GM12874 (cell line): ENCODE measurements at regions not wholly inside any gene's neighbourhood (a gene's known extent, or its start where the extent isn't known, plus 50 kb on each side); places are given as distances from the start of the nearest gene placed in this dataset.

Source experiments
- CTCF ChIP-seq: IDR thresholded peaks from 2 replicates; pipeline ENCODE4 v1.5.1; 2011; ENCODE audit warnings: low read depth, mild to moderate bottlenecking, control low read depth, low read length, moderate library complexity; ENCODE audit not compliant: insufficient read depth

- TF ChIP-seq CTCF: no peak
Measured at GRCh38 chr13:70714993-70715392, 606.7 kb upstream of the KLHL1 start.

- no peak for TF ChIP-seq CTCF
Measured at GRCh38 chr13:70708775-70709174, 600.5 kb upstream of the KLHL1 start.

DNA sequence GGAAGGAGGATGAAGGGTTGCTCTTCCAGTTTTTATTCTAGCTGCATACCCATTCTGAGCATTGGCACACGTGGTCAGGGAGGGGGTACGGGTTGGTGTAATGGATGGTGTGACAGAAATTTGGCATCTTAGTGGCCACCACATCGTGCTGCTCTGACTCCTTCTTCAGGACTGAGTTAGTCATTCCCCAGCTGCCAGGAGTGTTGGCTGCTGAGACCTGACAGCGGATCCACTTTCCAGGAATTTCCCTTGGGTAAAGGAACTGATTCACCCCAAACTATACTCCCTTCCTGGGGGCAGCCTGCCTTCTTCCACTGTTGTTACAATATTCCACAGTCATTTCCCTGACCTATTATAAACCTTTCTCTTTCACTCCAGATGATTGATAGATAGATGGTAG is 595.5 kb upstream of the KLHL1 start:
- no peak for TF ChIP-seq CTCF

DNA sequence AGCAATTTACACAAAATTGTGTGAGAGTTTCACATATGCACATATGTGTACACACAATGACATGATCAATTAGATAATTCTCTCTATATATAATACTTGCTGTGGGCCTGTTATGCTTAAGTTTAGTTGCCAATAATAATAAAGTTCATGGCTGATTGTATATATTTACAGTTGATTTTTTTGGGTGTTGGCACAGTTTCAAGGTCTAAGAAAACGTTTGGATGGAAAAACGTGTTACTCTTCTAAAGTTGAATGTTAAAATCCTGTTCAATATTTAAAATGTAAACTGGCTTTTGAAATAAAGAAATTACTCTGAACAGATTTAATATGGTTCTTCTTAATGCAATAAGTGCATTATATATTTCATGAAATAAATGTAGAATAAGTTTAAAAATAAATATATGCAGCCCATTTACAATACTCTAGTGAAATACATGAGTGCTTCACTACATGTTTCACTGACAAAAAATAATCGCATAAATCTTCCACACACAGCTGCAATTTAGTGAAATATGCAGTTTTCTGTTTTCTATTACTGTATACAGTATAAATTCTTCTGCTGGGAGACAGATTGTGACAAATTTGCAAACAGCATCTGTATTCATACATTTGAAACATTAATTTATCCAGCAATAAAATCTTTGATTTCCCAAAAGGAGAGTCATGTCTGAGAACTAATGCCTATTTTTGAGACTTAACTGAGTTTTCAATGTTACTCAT is 586.9 kb upstream of the KLHL1 start:
- no peak for TF ChIP-seq CTCF

GRCh38 chr13:70668983-70669382 is 560.7 kb upstream of the KLHL1 start:
- no peak for TF ChIP-seq CTCF

- TF ChIP-seq CTCF: no peak
Measured at GRCh38 chr13:70668293-70668692, 560.0 kb upstream of the KLHL1 start.

GRCh38 chr13:70666883-70667556 is 558.8 kb upstream of the KLHL1 start:
- TF ChIP-seq CTCF: no peak
